ENCODE measurements at regions not wholly inside any gene's neighbourhood (a gene's known extent, or its start where the extent isn't known, plus 50 kb on each side); places are given as distances from the start of the nearest gene placed in this dataset.

- no peak for FAIRE-seq
- H3K9me3 ChIP-seq (replicated peaks; ENCODE audit: control insufficient read depth, insufficient read depth, low read length) = no peaks in the 10 kb centered on the region
- no peaks in the 10 kb centered on the region for H3K27me3 ChIP-seq (replicated peaks in 1 of 2; ENCODE audit: control insufficient read depth in 2 of 2, insufficient read depth in 2 of 2, low read length in 1 of 2)
- H4K20me1 ChIP-seq (ENCODE audit: control insufficient read depth, insufficient read depth) = no peaks in the 10 kb centered on the region
- no peak overlapping the region for H2AFZ ChIP-seq (ENCODE audit: control insufficient read depth, low read depth, low read length)
- H3K27ac ChIP-seq (ENCODE audit: control insufficient read depth, insufficient read depth) = no peak overlapping the region
- H3K4me1 ChIP-seq (ENCODE audit: control insufficient read depth, insufficient read depth, low read length) = no peaks in the 10 kb centered on the region
- no peak for DNase-seq (ENCODE audit: low read depth, low spot score)
- BruUV-seq (replicated peaks) = no TSS peak
- no peak for TF ChIP-seq SMC3 (IDR thresholded peaks at IDR 0.05; ENCODE audit: borderline replicate concordance, low read length)
- no peak for TF ChIP-seq RELB (IDR thresholded peaks at IDR 0.05; ENCODE audit: low read depth)
- no peak for TF ChIP-seq SMAD5 (IDR thresholded peaks at IDR 0.05; ENCODE audit: low read depth)
- no peak for TF ChIP-seq RAD21 (IDR thresholded peaks at IDR 0.05; ENCODE audit: insufficient read depth, low read depth, low read length)
- H3K9ac ChIP-seq (ENCODE audit: control insufficient read depth, insufficient read depth, low read length) = no peak overlapping the region
- intact Hi-C loops (cut with micrococcal nuclease; ENCODE audit: unreplicated experiment) (no loop called here), in situ Hi-C loops (cut with MboI) (no loop called here)
- H3K4me2 ChIP-seq (ENCODE audit: control insufficient read depth, insufficient read depth) = no peak overlapping the region
- ChIA-PET RAD21 (ENCODE audit: unreplicated experiment) (no interaction called here), POLR2A (no interaction called here), SMC1A (ENCODE audit: uncharacterized antibody, unreplicated experiment) (no interaction called here), CTCF (no interaction called here)
- no peak for ATAC-seq
- no peaks in the 10 kb centered on the region for H3K36me3 ChIP-seq (ENCODE audit: control insufficient read depth in 2 of 2, insufficient read depth in 2 of 2, low read length in 1 of 2)
- no peaks in the 10 kb centered on the region for H3K79me2 ChIP-seq (ENCODE audit: control insufficient read depth, insufficient read depth, low read length)
- WGBS (ENCODE audit: insufficient coverage, insufficient replicate concordance, low lambda C conversion rate, missing lambda C conversion rate) = 9% methylated on average over 3 of the region's 3 CpGs
- no peak overlapping the region for H3K4me3 ChIP-seq
Observed at GRCh38 chr3:76879959-76880358, 159.9 kb upstream of the ROBO2 start.

- no TSS peak for BruUV-seq (replicated peaks)
- intact Hi-C loops (cut with micrococcal nuclease; ENCODE audit: unreplicated experiment) = no loop called here
- no peak for FAIRE-seq
- Histone ChIP-seq H3K36me3 (ENCODE audit: control insufficient read depth in 2 of 2, insufficient read depth in 2 of 2, low read length in 1 of 2) (no peaks in the 10 kb centered on the region), H3K79me2 (ENCODE audit: control insufficient read depth, insufficient read depth, low read length) (no peaks in the 10 kb centered on the region), H3K4me3 (no peak overlapping the region), H3K27ac (ENCODE audit: control insufficient read depth, insufficient read depth) (no peak overlapping the region), H2AFZ (ENCODE audit: control insufficient read depth, low read depth, low read length) (no peak overlapping the region), H3K9ac (ENCODE audit: control insufficient read depth, insufficient read depth, low read length) (no peak overlapping the region), H3K4me1 (ENCODE audit: control insufficient read depth, insufficient read depth, low read length) (no peaks in the 10 kb centered on the region), H4K20me1 (ENCODE audit: control insufficient read depth, insufficient read depth) (no peaks in the 10 kb centered on the region), H3K27me3 (replicated peaks in 1 of 2; ENCODE audit: control insufficient read depth in 2 of 2, insufficient read depth in 2 of 2, low read length in 1 of 2) (no peaks in the 10 kb centered on the region), H3K4me2 (ENCODE audit: control insufficient read depth, insufficient read depth) (no peak overlapping the region), H3K9me3 (replicated peaks; ENCODE audit: control insufficient read depth, insufficient read depth, low read length) (no peaks in the 10 kb centered on the region)
- TF ChIP-seq SIN3A (IDR thresholded peaks at IDR 0.05; ENCODE audit: low read depth, low read length) = no peak
- TF ChIP-seq PML (IDR thresholded peaks at IDR 0.05; ENCODE audit: low read length) = no peak
- TF ChIP-seq IRF4 (IDR thresholded peaks at IDR 0.05; ENCODE audit: low read depth, low read length) = no peak
- no peak for TF ChIP-seq MLLT1 (IDR thresholded peaks at IDR 0.05)
- TF ChIP-seq SMAD1 (IDR thresholded peaks at IDR 0.05; ENCODE audit: low read depth, partially characterized antibody) = no peak
- ATAC-seq = no peak
- ChIA-PET CTCF (no interaction called here), SMC1A (ENCODE audit: uncharacterized antibody, unreplicated experiment) (no interaction called here), POLR2A (no interaction called here), RAD21 (ENCODE audit: unreplicated experiment) (interaction anchor here (1.0 kb wide), 1 partner anchor 9 kb away, joined by 3 read pairs; no protein-coding TSS in a partner anchor)
- no peak for DNase-seq (ENCODE audit: low read depth, low spot score)
- 19% methylated on average over 3 of the region's 3 CpGs for WGBS (ENCODE audit: insufficient coverage, insufficient replicate concordance, low lambda C conversion rate, missing lambda C conversion rate)
- in situ Hi-C loops (cut with MboI) = no loop called here
Observed at GRCh38 chr3:76886761-76887500, 153.0 kb upstream of the ROBO2 start.
